BLaER1 treated with 17β-estradiol and CSF1 and Interleukin-3, amounts not matched to agents 10 nM and 100 nM (cell line): ENCODE measurements at regions not wholly inside any gene's neighbourhood (a gene's known extent, or its start where the extent isn't known, plus 50 kb on each side); places are given as distances from the start of the nearest gene placed in this dataset.
A peak's percentile ranks its signal among the peaks of the same experiment; 100 is the strongest.

ENCODE experiments used
- H3K27ac ChIP-seq, 11 experiments: shearing (Covaris generic); formaldehyde crosslinking; 2 replicates each; pipeline ENCODE4 v1.8.1; 2022
- H3K27me3 ChIP-seq, 11 experiments: shearing (Covaris generic); formaldehyde crosslinking; 2 replicates each; pipeline ENCODE4 v1.8.1; 2022
- H3K36me3 ChIP-seq, 11 experiments: shearing (Covaris generic); formaldehyde crosslinking; 2 replicates each; pipeline ENCODE4 v1.8.1; 2022
- H3K4me1 ChIP-seq, 10 experiments: shearing (Covaris generic); formaldehyde crosslinking; 2 replicates each; pipeline ENCODE4 v1.8.1; 2022
- H3K4me2 ChIP-seq, 11 experiments: shearing (Covaris generic); formaldehyde crosslinking; 2 replicates each; pipeline ENCODE4 v1.8.1; 2022
- H3K4me3 ChIP-seq, 10 experiments: shearing (Covaris generic); formaldehyde crosslinking; 2 replicates each; pipeline ENCODE4 v1.8.1; 2022
- H3K9ac ChIP-seq, 11 experiments: shearing (Covaris generic); formaldehyde crosslinking; 2 replicates each; pipeline ENCODE4 v1.8.1; 2022
- H3K9me3 ChIP-seq, 11 experiments: shearing (Covaris generic); formaldehyde crosslinking; replicated peaks in 1 of 11; 2 replicates each; pipeline ENCODE4 v1.8.1; 2022
- H4K20me1 ChIP-seq, 11 experiments: shearing (Covaris generic); formaldehyde crosslinking; 2 replicates each; pipeline ENCODE4 v1.8.1; 2022
- Cebpa-rat ChIP-seq, 11 experiments: shearing (Covaris generic); IDR thresholded peaks; 2 replicates each; pipeline ENCODE4 v1.8.1; 2022

DNA sequence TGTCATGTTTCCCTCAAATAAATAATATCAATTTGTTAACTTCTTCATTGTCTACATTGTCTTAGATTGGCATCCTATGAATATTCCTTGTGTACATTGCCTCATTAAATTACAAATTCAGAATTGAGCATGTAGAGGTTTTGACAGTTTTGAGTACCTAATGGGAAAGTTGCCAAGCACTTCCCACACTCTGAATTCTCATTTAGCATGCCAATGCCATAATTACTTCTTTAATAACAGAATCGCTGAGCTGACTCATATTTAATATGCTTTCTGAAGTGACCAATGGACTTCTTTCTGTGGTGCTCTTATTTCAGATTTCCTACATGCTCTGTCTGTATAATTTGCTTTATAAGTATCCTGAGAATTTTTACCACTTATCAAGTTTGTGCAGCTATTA is 114.4 kb upstream of the NOL4 start:
- TF ChIP-seq Cebpa-rat (IDR thresholded peaks at IDR 0.05): no peak
- Histone ChIP-seq H3K4me3 (no peak overlapping the region), H3K4me1 (no peaks in the 10 kb centered on the region), H3K4me2 (no peak overlapping the region), H4K20me1 (no peaks in the 10 kb centered on the region), H3K36me3 (no peaks in the 10 kb centered on the region), H3K27ac (no peak overlapping the region), H3K9me3 (no peaks in the 10 kb centered on the region), H3K27me3 (no peaks in the 10 kb centered on the region), H3K9ac (no peak overlapping the region)

DNA sequence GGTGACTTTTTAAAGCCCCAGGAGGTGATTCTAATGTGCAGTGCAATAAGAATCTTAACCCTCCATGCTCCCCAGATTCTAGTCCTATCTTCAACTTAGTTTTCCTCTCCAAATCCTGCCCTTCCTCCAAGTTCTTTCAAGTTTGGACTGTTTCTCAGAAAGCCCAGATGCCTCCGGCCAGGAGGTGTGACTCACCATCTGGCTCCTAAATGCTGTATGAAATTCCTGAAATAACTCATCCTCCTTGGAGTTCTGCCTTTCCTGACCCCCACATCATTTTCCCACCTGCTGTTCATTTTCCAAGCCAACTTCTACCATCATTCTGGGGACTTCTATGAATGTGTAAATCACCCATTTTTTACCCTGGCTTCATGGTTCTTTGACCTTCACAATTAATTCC is 118.2 kb upstream of the NOL4 start:
- Histone ChIP-seq H3K9ac (no peak overlapping the region), H3K27ac (no peak overlapping the region), H3K4me3 (no peak overlapping the region), H3K4me1 (no peaks in the 10 kb centered on the region), H3K9me3 (no peaks in the 10 kb centered on the region), H4K20me1 (no peaks in the 10 kb centered on the region), H3K36me3 (no peaks in the 10 kb centered on the region), H3K27me3 (no peaks in the 10 kb centered on the region), H3K4me2 (no peak overlapping the region)
- TF ChIP-seq Cebpa-rat (IDR thresholded peaks at IDR 0.05): no peak

DNA sequence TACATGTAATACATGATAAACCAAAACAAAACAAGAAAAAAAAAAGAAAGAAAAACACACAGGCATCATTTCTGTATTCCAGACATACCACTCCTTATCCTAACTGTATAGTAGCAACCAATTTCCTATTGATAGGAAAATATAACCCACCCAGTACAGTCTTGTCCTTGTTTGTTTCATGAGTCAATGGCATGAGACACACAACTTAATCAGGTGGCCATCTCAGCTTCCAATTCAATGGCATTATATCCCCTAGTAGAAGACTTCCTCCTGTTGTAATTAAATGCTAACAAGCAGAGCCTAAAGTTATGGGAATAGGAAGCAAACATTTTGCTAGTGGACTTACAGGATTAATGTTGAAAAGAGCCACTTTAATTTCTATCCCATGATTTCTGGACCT is 121.0 kb upstream of the NOL4 start:
- Histone ChIP-seq H3K9ac (no peak overlapping the region), H3K36me3 (no peaks in the 10 kb centered on the region), H3K4me2 (no peak overlapping the region), H3K27ac (no peak overlapping the region), H3K4me1 (no peaks in the 10 kb centered on the region), H3K27me3 (no peaks in the 10 kb centered on the region), H3K4me3 (no peak overlapping the region), H3K9me3 (peaks cover 0 to 5% (median 3%) of the 10 kb centered on the region in 11 experiments; a peak in 6 of 22 replicates), H4K20me1 (no peaks in the 10 kb centered on the region)
- no peak for TF ChIP-seq Cebpa-rat (IDR thresholded peaks at IDR 0.05)

DNA sequence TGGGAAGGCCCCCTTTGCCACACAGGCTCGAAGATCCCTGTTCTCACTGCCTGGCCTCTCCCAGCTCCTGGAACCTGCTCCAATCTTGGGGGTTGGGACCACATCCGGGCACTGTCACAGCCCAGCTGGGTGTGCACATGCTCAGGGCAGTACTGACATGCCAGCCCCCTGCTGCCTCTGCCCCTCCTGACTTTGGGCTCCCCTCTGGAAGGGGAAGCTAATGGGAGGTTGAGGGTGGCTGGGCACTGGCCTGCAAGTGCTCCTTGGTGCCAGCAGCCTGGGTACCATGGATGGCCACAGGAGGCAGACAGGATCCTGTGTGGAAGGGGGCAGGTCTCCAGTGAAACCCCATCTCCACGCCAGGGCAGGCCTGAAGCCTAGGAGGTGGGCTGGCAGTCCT is 126.1 kb upstream of the NOL4 start:
- Histone ChIP-seq H3K4me1 (no peaks in the 10 kb centered on the region), H3K36me3 (no peaks in the 10 kb centered on the region), H3K27ac (no peak overlapping the region), H3K9me3 (peaks cover 0 to 15% (median 11%) of the 10 kb centered on the region in 11 experiments; a peak in 10 of 22 replicates), H4K20me1 (no peaks in the 10 kb centered on the region), H3K27me3 (no peaks in the 10 kb centered on the region), H3K9ac (no peak overlapping the region), H3K4me3 (no peak overlapping the region), H3K4me2 (no peak overlapping the region)
- TF ChIP-seq Cebpa-rat (IDR thresholded peaks at IDR 0.05): no peak

DNA sequence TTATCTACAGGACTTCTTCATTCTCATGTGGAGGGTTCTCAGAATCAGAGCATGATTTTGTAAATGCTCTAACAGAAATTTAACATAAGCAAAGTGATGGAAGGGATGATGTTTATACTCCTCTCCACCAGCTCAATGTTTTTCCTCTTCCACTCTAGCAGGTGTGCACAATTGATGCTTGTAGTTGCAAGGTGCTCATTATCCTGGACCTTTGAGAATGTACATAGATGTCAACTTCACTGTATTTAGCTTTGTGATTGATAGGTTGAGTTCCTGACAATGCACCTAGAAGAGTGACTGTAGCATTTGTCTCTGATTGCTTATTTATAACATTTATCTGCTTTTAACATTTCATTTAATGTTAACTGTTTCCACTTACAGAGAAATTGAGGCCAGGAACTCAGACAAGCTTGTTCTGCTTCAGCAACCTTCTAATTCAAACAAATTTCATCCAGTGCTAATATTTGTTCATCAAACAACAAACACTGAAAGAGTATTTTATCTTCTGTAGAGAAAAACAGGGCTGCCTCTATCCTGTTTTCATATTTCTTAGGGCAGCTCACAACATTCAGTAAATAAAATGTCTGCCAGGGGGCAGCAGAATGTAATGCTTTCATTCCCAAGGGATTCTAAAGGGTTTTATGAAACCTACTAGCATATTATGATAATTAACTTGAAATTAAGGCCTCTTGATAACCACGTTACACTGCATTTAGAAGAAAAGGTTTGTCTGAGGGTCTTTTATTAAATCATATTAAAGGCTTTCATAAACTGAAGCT is 127.9 kb upstream of the NOL4 start:
- Histone ChIP-seq H3K27ac (no peak overlapping the region), H3K9ac (no peak overlapping the region), H3K4me3 (no peak overlapping the region), H4K20me1 (no peaks in the 10 kb centered on the region), H3K4me2 (no peak overlapping the region), H3K27me3 (no peaks in the 10 kb centered on the region), H3K36me3 (no peaks in the 10 kb centered on the region), H3K4me1 (no peaks in the 10 kb centered on the region), H3K9me3 (peaks cover 0 to 15% (median 11%) of the 10 kb centered on the region in 11 experiments; a peak in 10 of 22 replicates)
- no peak for TF ChIP-seq Cebpa-rat (IDR thresholded peaks at IDR 0.05)

DNA sequence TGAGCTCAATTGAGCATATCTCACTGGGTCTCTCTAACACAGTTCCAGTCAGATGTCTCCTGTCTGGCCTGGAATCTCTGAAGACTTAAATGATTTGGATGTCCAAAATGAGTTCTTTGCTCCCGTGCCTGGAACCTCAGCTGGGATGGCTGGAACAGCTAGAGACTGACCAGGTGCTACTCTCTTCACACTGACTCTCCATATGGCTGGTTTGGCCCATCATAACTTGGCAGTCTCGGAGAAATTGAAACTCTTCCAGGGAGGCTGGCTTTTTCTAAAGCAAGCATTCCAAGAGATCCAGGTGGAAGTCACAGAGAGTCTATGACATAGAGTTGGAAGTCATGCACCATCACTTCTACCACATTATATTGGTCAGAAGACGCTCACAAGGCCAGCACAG is 129.6 kb upstream of the NOL4 start:
- Histone ChIP-seq H3K9ac (no peak overlapping the region), H3K4me1 (no peaks in the 10 kb centered on the region), H3K4me3 (no peak overlapping the region), H3K27ac (no peak overlapping the region), H3K27me3 (no peaks in the 10 kb centered on the region), H4K20me1 (no peaks in the 10 kb centered on the region), H3K9me3 (peaks cover 0 to 15% (median 11%) of the 10 kb centered on the region in 11 experiments; a peak in 10 of 22 replicates), H3K36me3 (no peaks in the 10 kb centered on the region), H3K4me2 (no peak overlapping the region)
- no peak for TF ChIP-seq Cebpa-rat (IDR thresholded peaks at IDR 0.05)

DNA sequence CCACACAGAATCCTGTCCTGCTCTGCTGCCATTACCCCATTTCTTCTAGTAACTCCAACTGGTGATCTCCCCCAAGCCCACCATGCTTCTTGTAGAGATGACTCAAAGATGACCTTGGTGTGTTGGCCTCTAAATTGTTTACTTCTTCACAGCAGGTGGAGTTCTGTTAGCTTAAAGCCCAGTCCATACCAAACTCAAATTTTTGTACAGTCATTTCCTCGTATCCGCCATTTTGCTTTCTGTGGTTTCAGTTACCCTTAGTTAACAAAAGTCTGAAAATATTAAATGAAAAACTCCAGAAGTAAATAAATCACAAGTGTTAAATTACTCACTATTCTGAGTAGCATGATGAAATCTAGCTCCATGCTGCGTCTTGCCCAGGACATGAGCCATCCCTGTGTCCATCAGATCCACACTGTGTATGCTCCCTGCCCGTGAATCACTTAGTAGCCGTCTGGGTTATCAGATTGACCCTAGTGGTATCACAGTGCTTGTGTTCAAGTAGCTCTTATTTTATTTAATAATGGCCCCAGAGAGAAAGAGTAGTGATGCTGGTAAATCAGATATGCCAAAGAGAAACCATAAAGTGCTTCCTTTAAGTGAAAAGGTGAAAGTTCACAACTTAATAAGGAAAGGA is 133.3 kb upstream of the NOL4 start:
- Histone ChIP-seq H4K20me1 (no peaks in the 10 kb centered on the region), H3K4me2 (no peak overlapping the region), H3K4me1 (peaks cover 0 to 8% (median 0%) of the 10 kb centered on the region in 10 experiments; a peak in 2 of 20 replicates), H3K27ac (no peak overlapping the region), H3K27me3 (no peaks in the 10 kb centered on the region), H3K9ac (no peak overlapping the region), H3K4me3 (no peak overlapping the region), H3K9me3 (no peaks in the 10 kb centered on the region; a peak in 1 of 22 replicates), H3K36me3 (no peaks in the 10 kb centered on the region)
- TF ChIP-seq Cebpa-rat (IDR thresholded peaks at IDR 0.05): no peak

DNA sequence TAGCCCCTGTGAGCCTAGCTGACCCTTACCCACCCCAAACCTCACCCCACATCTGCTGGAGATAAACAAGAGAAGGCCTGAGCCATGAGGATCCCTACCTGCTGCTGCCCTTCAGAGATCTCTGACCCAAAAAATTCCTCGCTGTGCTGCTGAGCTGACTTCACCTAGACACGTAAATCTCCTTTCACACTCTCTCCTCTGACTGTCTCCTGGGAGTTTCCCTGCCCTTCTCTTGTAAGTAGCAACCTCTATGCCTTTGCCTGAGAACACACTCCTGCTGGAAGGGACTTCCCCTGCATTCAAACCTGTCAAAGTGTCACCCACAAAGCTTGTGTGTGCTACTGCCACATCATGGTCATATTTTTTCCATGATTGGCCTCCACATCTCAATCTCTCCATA is 134.2 kb upstream of the NOL4 start:
- H3K4me3 ChIP-seq: no peak overlapping the region
- H3K4me1 ChIP-seq: peaks cover 0 to 8% (median 0%) of the 10 kb centered on the region in 10 experiments; a peak in 2 of 20 replicates
- no peaks in the 10 kb centered on the region for H3K27me3 ChIP-seq
- no peak overlapping the region for H3K4me2 ChIP-seq
- no peaks in the 10 kb centered on the region; a peak in 1 of 22 replicates for H3K9me3 ChIP-seq
- H4K20me1 ChIP-seq: no peaks in the 10 kb centered on the region
- no peaks in the 10 kb centered on the region for H3K36me3 ChIP-seq
- no peak overlapping the region for H3K27ac ChIP-seq
- H3K9ac ChIP-seq: no peak overlapping the region
- TF ChIP-seq Cebpa-rat (IDR thresholded peaks at IDR 0.05): no peak

DNA sequence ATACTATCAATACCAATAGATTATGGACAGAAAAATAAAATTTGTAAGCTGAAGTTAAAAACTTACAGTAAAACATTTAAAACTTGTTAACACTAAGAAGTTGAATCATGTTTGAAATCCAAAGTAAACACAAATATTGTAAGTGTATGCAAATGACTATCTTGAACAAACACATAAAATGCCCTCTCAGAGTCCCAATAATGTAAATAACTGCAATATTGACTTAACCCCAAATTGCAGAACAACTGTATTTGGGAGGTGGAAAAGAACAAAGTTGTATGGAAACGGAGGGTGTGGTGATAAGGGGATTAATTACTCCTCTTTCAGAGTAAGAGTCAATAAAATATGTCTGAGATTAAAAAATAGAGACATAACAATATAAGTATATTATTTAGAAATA is 140.0 kb upstream of the NOL4 start:
- Histone ChIP-seq H3K4me3 (no peak overlapping the region), H3K9ac (no peak overlapping the region), H3K9me3 (no peaks in the 10 kb centered on the region; a peak in 1 of 22 replicates), H3K27ac (no peak overlapping the region), H3K4me2 (peak overlapping the region in 5 of 11 experiments; percentile 11 to 77 (median 55); a peak in 5 of 22 replicates), H3K36me3 (no peaks in the 10 kb centered on the region), H4K20me1 (no peaks in the 10 kb centered on the region), H3K4me1 (peaks cover 4 to 26% (median 13%) of the 10 kb centered on the region in 10 experiments; a peak in 17 of 20 replicates), H3K27me3 (no peaks in the 10 kb centered on the region)
- TF ChIP-seq Cebpa-rat (IDR thresholded peaks at IDR 0.05): no peak
